ENCODE measurements at regions not wholly inside any gene's neighbourhood (a gene's known extent, or its start where the extent isn't known, plus 50 kb on each side); places are given as distances from the start of the nearest gene placed in this dataset.

DNA sequence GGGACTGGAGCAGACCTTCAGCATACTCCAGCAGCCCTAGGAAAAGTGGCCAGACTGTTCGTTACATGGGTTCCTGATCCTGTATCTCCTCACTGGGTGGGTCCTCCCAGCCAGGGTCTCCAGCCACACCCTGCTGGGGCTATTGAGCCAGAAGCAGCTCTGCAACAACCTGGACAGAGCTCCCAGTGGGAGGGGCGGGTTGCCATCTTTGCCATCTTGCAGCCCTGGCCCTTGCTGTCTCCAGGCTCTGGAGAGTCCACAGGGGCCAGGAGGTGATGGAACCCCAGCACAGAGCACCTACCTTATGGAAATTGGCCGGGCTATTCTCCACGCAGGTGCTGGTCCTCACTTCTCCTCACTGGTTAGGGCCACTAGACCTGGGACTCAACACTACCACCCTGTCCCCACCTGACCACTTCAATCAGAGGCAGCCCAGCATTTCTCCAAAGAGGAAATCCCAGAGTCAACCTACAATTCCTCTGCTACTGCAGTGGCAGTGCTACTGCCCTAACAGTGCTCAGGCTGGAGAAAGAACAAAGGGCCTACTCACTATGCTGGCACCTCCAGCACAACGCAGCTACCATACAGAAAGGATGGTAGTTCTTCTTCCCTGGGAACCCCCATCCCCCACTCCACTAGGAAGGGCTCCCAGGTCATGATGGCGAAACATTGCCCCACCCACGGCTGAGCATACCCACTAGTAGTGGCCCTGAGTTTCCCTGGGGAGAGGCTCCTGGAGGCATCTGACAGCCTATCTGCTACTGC, 290.2 kb upstream of the NCAM1 start:
- TF ChIP-seq, protein P1, sequence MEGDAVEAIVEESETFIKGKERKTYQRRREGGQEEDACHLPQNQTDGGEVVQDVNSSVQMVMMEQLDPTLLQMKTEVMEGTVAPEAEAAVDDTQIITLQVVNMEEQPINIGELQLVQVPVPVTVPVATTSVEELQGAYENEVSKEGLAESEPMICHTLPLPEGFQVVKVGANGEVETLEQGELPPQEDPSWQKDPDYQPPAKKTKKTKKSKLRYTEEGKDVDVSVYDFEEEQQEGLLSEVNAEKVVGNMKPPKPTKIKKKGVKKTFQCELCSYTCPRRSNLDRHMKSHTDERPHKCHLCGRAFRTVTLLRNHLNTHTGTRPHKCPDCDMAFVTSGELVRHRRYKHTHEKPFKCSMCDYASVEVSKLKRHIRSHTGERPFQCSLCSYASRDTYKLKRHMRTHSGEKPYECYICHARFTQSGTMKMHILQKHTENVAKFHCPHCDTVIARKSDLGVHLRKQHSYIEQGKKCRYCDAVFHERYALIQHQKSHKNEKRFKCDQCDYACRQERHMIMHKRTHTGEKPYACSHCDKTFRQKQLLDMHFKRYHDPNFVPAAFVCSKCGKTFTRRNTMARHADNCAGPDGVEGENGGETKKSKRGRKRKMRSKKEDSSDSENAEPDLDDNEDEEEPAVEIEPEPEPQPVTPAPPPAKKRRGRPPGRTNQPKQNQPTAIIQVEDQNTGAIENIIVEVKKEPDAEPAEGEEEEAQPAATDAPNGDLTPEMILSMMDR (IDR thresholded peaks at IDR 0.05): no peak
- TF ChIP-seq POLR2A (IDR thresholded peaks at IDR 0.05): no peak
